ENCODE measurements at regions not wholly inside any gene's neighbourhood (a gene's known extent, or its start where the extent isn't known, plus 50 kb on each side); places are given as distances from the start of the nearest gene placed in this dataset.

GRCh38 chr1:165080253-165080896 is 276.1 kb downstream of the LMX1A start:
- TF ChIP-seq EZH2 (IDR thresholded peaks at IDR 0.05), result no peak
- no peak for TF ChIP-seq CTCF (IDR thresholded peaks at IDR 0.05 in 2 of 3, conservative IDR thresholded peaks at IDR 0.05 in 1 of 3; ENCODE audit: borderline replicate concordance in 1 of 3, insufficient read depth in 1 of 3, low read depth in 2 of 3, low read length in 2 of 3)
- TF ChIP-seq POLR2A (IDR thresholded peaks at IDR 0.05; ENCODE audit: borderline replicate concordance, extremely low read depth, insufficient read depth, insufficient read length), result no peak
- TF ChIP-seq SP1 (IDR thresholded peaks at IDR 0.05; ENCODE audit: low read depth), result no peak
- TF ChIP-seq REST (IDR thresholded peaks at IDR 0.05; ENCODE audit: low read depth), result no peak
- no peak for TF ChIP-seq MAX (IDR thresholded peaks at IDR 0.05)
- TF ChIP-seq RAD21 (IDR thresholded peaks at IDR 0.05; ENCODE audit: low read depth), result no peak
- no peak for TF ChIP-seq POLR2AphosphoS5 (IDR thresholded peaks at IDR 0.05; ENCODE audit: low read depth, low read length)

Data from HCT116 (cell line).